ENCODE measurements at regions not wholly inside any gene's neighbourhood (a gene's known extent, or its start where the extent isn't known, plus 50 kb on each side); places are given as distances from the start of the nearest gene placed in this dataset.

- DNase-seq: peak; percentile 36
- intact Hi-C loops (cut with DNase I): loop anchor here (10.0 kb wide), 1 partner anchor 213 kb away; no protein-coding TSS in a partner anchor
- peak; percentile 70 for ATAC-seq
- Histone ChIP-seq H3K27ac (no peak overlapping the region), H3K4me3 (no peak overlapping the region), H3K9me3 (no peaks in the 10 kb centered on the region), H3K27me3 (ENCODE audit: low read depth) (no peaks in the 10 kb centered on the region), H3K36me3 (no peaks in the 10 kb centered on the region), H3K4me1 (no peaks in the 10 kb centered on the region)
- TF ChIP-seq, protein P1, sequence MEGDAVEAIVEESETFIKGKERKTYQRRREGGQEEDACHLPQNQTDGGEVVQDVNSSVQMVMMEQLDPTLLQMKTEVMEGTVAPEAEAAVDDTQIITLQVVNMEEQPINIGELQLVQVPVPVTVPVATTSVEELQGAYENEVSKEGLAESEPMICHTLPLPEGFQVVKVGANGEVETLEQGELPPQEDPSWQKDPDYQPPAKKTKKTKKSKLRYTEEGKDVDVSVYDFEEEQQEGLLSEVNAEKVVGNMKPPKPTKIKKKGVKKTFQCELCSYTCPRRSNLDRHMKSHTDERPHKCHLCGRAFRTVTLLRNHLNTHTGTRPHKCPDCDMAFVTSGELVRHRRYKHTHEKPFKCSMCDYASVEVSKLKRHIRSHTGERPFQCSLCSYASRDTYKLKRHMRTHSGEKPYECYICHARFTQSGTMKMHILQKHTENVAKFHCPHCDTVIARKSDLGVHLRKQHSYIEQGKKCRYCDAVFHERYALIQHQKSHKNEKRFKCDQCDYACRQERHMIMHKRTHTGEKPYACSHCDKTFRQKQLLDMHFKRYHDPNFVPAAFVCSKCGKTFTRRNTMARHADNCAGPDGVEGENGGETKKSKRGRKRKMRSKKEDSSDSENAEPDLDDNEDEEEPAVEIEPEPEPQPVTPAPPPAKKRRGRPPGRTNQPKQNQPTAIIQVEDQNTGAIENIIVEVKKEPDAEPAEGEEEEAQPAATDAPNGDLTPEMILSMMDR (IDR thresholded peaks at IDR 0.05): peak; percentile 41
Measured at GRCh38 chr4:89438102-89438831, 130.7 kb upstream of the GPRIN3 start.

DNA sequence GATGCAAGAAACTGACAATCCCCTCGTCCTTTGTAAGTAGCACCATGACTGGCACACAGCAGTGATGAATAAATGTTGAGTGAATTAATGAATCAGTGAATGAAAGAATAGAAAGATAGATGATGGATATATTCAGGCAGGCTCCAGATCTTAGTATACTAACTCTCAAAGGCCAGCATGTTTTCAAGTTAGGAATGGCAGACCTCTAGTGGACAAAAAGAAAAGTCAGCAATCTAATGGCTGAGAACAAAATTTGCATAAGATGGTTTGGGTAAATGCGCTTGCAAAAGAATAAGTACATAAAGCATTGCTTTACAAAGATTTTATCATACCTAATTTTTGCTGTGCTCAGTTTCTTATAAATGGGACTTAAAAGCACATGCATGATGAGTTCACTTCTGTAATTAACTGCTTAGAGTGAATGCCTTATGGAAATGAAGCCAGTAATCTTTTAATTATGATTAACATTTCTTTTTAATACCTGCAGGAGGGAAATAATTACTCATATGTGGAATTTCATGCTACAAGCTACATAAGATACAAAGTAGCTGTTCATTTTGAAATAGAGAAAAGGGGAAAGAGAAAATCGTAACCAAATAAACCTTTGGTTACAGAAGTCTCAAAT is 126.9 kb upstream of the GPRIN3 start:
- Histone ChIP-seq H3K9me3 (no peaks in the 10 kb centered on the region), H3K4me3 (no peak overlapping the region), H3K27ac (no peak overlapping the region), H3K27me3 (ENCODE audit: low read depth) (no peaks in the 10 kb centered on the region), H3K36me3 (no peaks in the 10 kb centered on the region), H3K4me1 (no peaks in the 10 kb centered on the region)
- TF ChIP-seq, protein P1 (IDR thresholded peaks at IDR 0.05): peak; percentile 63
- ATAC-seq (peak in 1 of 2 donors; percentile 67), DNase-seq (no peak)
- intact Hi-C loops (cut with DNase I): loop anchor here (10.0 kb wide), 1 partner anchor 210 kb away; no protein-coding TSS in a partner anchor

- TF ChIP-seq, protein P1 (IDR thresholded peaks at IDR 0.05): no peak
- no peaks in the 10 kb centered on the region for H3K36me3 ChIP-seq
Measured at GRCh38 chr4:89427782-89428181, 120.2 kb upstream of the GPRIN3 start.

DNA sequence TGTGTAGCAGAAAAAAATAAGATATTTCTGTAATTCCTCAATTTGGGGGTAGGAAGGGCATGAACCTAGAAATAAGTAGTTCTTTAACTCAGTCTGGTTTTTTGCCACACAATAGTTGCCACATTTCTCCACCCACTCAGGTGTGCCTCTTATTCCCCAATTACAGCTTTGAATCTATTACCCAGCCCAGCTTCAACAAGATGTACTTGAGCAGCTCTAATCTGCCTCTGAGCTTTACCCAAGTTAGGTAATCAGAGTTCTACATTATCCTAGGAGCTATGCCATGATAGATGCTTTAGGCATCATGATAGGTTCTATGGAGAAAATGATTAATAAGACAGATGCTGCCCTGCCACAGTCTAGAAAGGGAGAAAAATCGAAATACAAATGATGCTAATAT is 117.4 kb upstream of the GPRIN3 start:
- Histone ChIP-seq H3K4me3 (no peak overlapping the region), H3K36me3 (no peaks in the 10 kb centered on the region), H3K27ac (no peak overlapping the region), H3K9me3 (no peaks in the 10 kb centered on the region), H3K4me1 (no peaks in the 10 kb centered on the region), H3K27me3 (ENCODE audit: low read depth) (no peaks in the 10 kb centered on the region)
- no peak for ATAC-seq
- intact Hi-C loops (cut with DNase I): no loop called here
- DNase-seq: no peak
- TF ChIP-seq, protein P1 (IDR thresholded peaks at IDR 0.05): no peak

More at GRCh38 chr4:89427782-89428181, 120.2 kb upstream of the GPRIN3 start:
- intact Hi-C loops (cut with DNase I): no loop called here
- Histone ChIP-seq H3K9me3 (no peaks in the 10 kb centered on the region), H3K4me3 (no peak overlapping the region), H3K27me3 (ENCODE audit: low read depth) (no peaks in the 10 kb centered on the region), H3K27ac (no peak overlapping the region), H3K4me1 (no peaks in the 10 kb centered on the region)
- no peak for DNase-seq
- ATAC-seq: no peak

- no peak overlapping the region for H3K27ac ChIP-seq
- no peaks in the 10 kb centered on the region for H3K27me3 ChIP-seq (ENCODE audit: low read depth)
- TF ChIP-seq, protein P1 (IDR thresholded peaks at IDR 0.05): no peak
- no peaks in the 10 kb centered on the region for H3K36me3 ChIP-seq
- H3K4me3 ChIP-seq: no peak overlapping the region
- intact Hi-C loops (cut with DNase I): no loop called here
- H3K4me1 ChIP-seq: no peaks in the 10 kb centered on the region
- no peaks in the 10 kb centered on the region for H3K9me3 ChIP-seq
- ATAC-seq (no peak), DNase-seq (no peak)
Measured at GRCh38 chr4:89422441-89422990, 114.9 kb upstream of the GPRIN3 start.
